ENCODE measurements at regions not wholly inside any gene's neighbourhood (a gene's known extent, or its start where the extent isn't known, plus 50 kb on each side); places are given as distances from the start of the nearest gene placed in this dataset.

DNA sequence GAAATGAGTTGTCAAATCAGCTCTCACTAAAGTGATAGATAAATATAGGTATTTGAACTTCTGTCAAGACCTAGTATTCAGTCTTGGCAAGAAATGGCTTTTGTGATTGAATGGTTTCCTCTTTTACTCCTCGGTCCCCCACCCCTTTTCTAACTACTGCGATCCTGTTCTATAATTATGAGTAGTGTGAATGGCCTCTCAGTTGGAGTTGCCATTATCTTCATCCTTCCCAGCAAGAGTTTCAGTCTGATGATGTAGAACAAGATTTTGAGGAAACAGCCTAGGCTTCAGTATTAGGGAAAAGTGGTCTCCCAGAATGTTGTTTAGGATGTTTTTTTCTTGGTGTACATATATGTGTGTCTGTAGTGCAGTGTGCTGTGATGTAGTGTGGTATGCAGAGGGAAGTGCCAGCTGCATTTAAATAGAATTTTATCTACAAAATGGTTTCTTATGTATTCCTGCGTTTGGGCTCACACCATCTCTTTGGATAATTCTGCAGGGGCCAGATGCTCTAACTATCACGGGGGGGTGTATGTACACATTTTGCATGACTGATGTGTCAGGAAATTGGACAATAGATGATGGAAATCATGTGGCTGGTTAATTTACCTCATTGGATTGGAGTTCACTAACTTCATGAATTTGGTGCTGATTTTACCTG, 180.1 kb upstream of the MMS22L start:
- no peak for DNase-seq (ENCODE audit: low read depth in 1 of 2, low spot score in 1 of 2)
- H3K27ac ChIP-seq (replicated peaks), result no peak overlapping the region
- TF ChIP-seq, protein P1, sequence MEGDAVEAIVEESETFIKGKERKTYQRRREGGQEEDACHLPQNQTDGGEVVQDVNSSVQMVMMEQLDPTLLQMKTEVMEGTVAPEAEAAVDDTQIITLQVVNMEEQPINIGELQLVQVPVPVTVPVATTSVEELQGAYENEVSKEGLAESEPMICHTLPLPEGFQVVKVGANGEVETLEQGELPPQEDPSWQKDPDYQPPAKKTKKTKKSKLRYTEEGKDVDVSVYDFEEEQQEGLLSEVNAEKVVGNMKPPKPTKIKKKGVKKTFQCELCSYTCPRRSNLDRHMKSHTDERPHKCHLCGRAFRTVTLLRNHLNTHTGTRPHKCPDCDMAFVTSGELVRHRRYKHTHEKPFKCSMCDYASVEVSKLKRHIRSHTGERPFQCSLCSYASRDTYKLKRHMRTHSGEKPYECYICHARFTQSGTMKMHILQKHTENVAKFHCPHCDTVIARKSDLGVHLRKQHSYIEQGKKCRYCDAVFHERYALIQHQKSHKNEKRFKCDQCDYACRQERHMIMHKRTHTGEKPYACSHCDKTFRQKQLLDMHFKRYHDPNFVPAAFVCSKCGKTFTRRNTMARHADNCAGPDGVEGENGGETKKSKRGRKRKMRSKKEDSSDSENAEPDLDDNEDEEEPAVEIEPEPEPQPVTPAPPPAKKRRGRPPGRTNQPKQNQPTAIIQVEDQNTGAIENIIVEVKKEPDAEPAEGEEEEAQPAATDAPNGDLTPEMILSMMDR (IDR thresholded peaks at IDR 0.05; ENCODE audit: insufficient read depth, low read length), result no peak
- TF ChIP-seq POLR2AphosphoS5 (IDR thresholded peaks at IDR 0.05; ENCODE audit: low read depth) (no peak), SPI1 (IDR thresholded peaks at IDR 0.05; ENCODE audit: borderline replicate concordance, low read depth) (no peak), GABPA (IDR thresholded peaks at IDR 0.05; ENCODE audit: low read depth) (no peak)
- TF ChIP-seq, protein P2, sequence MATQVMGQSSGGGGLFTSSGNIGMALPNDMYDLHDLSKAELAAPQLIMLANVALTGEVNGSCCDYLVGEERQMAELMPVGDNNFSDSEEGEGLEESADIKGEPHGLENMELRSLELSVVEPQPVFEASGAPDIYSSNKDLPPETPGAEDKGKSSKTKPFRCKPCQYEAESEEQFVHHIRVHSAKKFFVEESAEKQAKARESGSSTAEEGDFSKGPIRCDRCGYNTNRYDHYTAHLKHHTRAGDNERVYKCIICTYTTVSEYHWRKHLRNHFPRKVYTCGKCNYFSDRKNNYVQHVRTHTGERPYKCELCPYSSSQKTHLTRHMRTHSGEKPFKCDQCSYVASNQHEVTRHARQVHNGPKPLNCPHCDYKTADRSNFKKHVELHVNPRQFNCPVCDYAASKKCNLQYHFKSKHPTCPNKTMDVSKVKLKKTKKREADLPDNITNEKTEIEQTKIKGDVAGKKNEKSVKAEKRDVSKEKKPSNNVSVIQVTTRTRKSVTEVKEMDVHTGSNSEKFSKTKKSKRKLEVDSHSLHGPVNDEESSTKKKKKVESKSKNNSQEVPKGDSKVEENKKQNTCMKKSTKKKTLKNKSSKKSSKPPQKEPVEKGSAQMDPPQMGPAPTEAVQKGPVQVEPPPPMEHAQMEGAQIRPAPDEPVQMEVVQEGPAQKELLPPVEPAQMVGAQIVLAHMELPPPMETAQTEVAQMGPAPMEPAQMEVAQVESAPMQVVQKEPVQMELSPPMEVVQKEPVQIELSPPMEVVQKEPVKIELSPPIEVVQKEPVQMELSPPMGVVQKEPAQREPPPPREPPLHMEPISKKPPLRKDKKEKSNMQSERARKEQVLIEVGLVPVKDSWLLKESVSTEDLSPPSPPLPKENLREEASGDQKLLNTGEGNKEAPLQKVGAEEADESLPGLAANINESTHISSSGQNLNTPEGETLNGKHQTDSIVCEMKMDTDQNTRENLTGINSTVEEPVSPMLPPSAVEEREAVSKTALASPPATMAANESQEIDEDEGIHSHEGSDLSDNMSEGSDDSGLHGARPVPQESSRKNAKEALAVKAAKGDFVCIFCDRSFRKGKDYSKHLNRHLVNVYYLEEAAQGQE (IDR thresholded peaks at IDR 0.05; ENCODE audit: insufficient replicate concordance, low read depth), result no peak
- no peaks in the 10 kb centered on the region for H3K27me3 ChIP-seq (ENCODE audit: insufficient read depth, poor library complexity, severe bottlenecking)
- H3K4me3 ChIP-seq (replicated peaks; ENCODE audit: insufficient read depth, low read length), result no peak overlapping the region

DNA sequence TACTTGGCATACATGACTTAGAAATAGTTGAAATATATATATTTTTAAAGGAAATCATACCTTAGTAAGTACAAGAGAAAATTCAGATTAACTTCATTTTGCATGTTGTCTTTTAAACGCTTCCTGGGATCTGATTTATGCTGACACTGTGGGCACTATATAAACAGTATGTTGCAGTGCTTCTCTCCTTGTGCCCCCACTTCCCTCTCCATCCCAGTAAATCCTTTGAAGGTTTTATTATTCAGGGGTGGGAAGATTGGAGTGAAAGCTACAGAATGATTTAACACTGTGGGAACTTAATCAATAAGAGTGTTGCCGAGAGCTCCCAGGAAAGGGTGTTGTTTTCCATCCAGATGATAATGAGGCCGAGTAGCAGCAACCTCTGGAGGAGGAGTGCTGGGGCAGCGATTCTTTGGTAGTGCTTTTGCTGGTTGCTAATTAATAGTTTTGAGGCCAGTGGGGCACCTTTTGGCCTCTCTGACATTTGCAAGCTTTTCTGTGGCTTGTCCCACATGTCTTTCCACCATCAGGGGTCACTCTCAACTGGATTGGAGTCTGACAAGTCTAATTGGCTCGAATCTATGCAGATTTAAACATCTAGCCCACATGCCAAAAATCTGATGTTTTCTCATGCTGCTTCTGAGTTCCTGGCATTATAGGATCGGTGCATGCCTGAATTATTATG, 183.0 kb upstream of the MMS22L start:
- H3K4me3 ChIP-seq (replicated peaks; ENCODE audit: insufficient read depth, low read length), result no peak overlapping the region
- no peak for DNase-seq (ENCODE audit: low read depth in 1 of 2, low spot score in 1 of 2)
- no peak for TF ChIP-seq SPI1 (IDR thresholded peaks at IDR 0.05; ENCODE audit: borderline replicate concordance, low read depth)
- TF ChIP-seq, protein P1 (IDR thresholded peaks at IDR 0.05; ENCODE audit: insufficient read depth, low read length), result no peak
- no peak for TF ChIP-seq GABPA (IDR thresholded peaks at IDR 0.05; ENCODE audit: low read depth)
- TF ChIP-seq, protein P2 (IDR thresholded peaks at IDR 0.05; ENCODE audit: insufficient replicate concordance, low read depth), result no peak
- no peak for TF ChIP-seq POLR2AphosphoS5 (IDR thresholded peaks at IDR 0.05; ENCODE audit: low read depth)
- H3K27me3 ChIP-seq (ENCODE audit: insufficient read depth, poor library complexity, severe bottlenecking), result no peaks in the 10 kb centered on the region
- H3K27ac ChIP-seq (replicated peaks), result no peak overlapping the region

DNA sequence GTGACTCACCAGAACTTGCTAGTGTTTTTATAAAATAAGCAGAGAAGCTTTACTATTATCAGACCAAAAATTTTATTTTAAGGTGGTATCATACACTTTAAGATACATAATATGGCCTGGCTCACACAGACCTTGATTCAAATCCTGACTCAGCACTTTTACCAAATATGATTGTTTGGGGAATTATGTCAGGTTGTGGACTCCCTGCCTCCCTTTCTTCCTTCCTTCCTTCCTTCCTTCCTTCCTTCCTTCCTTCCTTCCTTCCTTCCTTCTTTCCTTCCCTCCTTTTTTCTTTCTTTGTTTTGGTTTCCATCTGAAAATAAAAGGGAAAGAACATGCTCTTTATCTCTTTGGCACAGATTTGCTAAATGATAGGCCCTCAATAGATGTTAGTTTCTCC, 186.0 kb upstream of the MMS22L start:
- no peak overlapping the region for H3K27ac ChIP-seq (replicated peaks)
- TF ChIP-seq, protein P1 (IDR thresholded peaks at IDR 0.05; ENCODE audit: insufficient read depth, low read length), result no peak
- no peak for TF ChIP-seq SPI1 (IDR thresholded peaks at IDR 0.05; ENCODE audit: borderline replicate concordance, low read depth)
- TF ChIP-seq, protein P2 (IDR thresholded peaks at IDR 0.05; ENCODE audit: insufficient replicate concordance, low read depth), result no peak
- no peak for TF ChIP-seq GABPA (IDR thresholded peaks at IDR 0.05; ENCODE audit: low read depth)
- no peak for TF ChIP-seq POLR2AphosphoS5 (IDR thresholded peaks at IDR 0.05; ENCODE audit: low read depth)
- DNase-seq (ENCODE audit: low read depth in 1 of 2, low spot score in 1 of 2), result no peak
- no peak overlapping the region for H3K4me3 ChIP-seq (replicated peaks; ENCODE audit: insufficient read depth, low read length)
- H3K27me3 ChIP-seq (ENCODE audit: insufficient read depth, poor library complexity, severe bottlenecking), result no peaks in the 10 kb centered on the region

Data from HL-60 (cell line).